DOHH2 (cell line): ENCODE measurements at regions not wholly inside any gene's neighbourhood (a gene's known extent, or its start where the extent isn't known, plus 50 kb on each side); places are given as distances from the start of the nearest gene placed in this dataset.

Experiments
- CTCF ChIP-seq: fragments of 200-600 bp; sonication (generic); IDR thresholded peaks from one replicate; pipeline ENCODE4 v1.5.1; 2014; ENCODE audit warnings: antibody characterized with exemption, mild to moderate bottlenecking, low read depth, low read length; ENCODE audit not compliant: poor library complexity, severe bottlenecking
- EZH2phosphoT487 ChIP-seq: fragments of 200-600 bp; sonication (generic); IDR thresholded peaks from 2 replicates; pipeline ENCODE4 v1.6.1; 2017; ENCODE audit warnings: borderline replicate concordance, mild to moderate bottlenecking, antibody characterized with exemption, low read length, moderate library complexity, mixed read lengths

- TF ChIP-seq CTCF: no peak
- TF ChIP-seq EZH2phosphoT487: no peak
Measured at GRCh38 chr5:126351153-126351552, 72.1 kb upstream of the GRAMD2B start.
